HK-2 (cell line): ENCODE measurements at regions not wholly inside any gene's neighbourhood (a gene's known extent, or its start where the extent isn't known, plus 50 kb on each side); places are given as distances from the start of the nearest gene placed in this dataset.

Experiments used
- DNase-seq: peaks from one replicate; pipeline ENCODE4 v3.0.0-alpha.2; 2018; ENCODE audit not compliant: unreplicated experiment

DNA sequence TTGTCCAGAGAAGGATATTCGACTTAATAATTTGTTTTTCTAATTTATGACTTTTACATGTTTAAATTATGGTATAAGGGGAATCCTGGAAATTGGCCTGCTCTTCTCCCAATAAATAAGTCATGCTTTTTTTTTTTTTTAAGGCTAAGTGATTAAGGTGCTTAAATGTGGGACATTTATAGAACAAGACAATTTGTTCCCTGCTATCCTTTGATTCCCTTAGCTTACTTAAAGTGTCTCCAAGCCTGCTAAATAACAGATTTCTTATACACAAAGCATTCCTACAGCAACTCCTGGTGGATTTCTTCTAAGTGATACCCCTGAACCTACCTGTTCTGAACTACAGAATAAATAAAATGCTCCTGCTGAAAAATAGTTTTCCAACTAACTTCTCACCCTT is 233.0 kb upstream of the UGT8 start:
- DNase-seq = no peak

DNA sequence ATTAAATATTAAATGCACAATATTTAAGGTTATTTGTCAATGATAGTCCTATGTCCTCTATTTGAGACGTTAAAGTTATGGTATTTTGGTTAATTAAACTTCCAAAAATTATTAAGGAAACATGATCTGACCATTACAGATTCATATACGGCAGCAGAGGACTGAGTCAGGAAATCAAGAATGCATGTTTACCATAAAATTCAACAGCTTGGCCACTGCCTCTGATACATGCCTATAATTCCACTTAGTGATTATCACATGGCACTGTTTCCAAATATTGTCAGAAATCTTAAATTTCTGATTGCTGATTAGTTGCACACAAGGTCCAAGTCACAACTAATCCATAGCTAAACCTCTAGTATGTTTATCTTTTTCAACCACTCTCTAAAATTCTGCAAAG is 232.2 kb upstream of the UGT8 start:
- no peak for DNase-seq

DNA sequence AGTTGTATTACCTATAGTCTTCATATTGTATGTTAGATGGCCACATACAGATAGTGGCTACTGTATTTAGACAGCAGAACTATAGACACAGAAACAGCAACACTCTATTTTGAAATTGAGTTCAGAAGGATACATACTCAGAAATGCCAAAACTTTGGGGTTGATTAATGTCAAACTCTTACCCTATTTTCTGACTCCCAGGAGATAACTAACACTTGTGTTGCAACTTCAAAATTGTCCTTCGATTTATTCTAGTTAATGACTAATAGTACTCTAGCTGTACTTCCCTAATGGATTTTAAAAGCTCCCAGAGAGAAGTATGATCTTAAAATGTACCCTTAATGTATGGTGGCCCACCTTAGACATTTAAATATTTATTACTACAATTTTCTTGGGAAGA is 229.9 kb upstream of the UGT8 start:
- DNase-seq = no peak

DNA sequence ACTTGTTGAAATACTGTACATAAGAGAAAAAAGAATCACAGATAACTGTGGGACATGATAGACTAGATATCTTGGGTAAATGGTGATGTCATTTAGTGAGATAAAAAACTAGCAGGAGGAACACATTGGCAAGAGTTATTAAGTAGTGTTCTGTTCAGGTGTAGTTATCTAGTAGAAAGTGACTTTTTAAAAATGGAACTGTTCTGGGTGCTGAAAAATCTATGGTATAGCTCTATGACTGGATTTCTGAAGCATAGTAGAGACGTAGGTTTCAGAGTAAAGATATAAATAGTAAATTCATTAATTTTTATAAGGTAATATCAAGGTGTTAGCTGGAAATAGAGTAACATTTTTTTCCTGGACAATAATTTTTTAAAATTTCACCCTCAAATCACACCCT is 225.1 kb upstream of the UGT8 start:
- DNase-seq = no peak

DNA sequence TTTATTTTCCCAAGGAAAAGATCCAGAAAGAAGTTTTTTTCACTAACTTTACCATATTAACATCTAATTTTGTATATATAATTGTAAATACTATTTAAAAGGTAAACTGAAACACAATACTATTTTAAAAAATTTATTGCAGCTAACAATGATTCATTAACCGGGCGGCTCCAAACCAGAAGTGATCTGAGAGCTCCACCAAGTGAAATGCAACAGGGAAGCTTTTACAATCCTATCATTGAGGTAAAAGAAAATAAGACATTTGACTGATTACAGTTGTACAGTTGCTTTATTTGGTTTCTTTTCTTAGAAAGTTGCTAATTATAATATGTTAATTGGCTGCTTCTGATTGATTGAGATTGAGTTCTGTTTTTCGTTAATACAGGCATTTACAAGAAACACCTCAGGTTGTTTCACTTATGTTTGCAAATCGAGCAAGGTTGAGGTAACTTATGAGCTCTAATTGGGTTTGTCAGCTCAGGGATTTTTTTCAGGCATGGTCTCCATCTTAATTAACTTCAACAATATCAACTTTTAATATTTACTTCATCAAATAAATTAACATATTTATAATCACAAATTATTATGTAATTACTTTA is 220.2 kb upstream of the UGT8 start:
- DNase-seq = no peak

DNA sequence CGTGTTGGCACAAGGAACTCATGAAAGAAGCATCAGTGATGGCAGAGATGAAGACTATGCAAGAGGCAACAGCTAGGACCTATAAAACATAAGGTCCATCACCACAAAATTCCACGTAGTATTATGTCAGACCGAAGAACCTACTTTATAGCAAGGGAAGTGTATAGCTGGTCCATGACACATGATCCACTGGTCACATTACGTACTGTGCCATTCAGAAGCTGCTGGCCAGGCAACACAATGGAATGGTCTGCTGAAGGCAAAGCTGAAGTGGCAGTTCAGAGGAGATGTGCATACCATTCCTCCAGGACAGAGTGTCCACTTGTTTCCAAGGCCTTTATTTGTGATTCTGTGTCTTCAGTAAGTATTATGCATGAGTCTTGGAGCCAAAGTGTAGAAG is 215.5 kb upstream of the UGT8 start:
- no peak for DNase-seq

DNA sequence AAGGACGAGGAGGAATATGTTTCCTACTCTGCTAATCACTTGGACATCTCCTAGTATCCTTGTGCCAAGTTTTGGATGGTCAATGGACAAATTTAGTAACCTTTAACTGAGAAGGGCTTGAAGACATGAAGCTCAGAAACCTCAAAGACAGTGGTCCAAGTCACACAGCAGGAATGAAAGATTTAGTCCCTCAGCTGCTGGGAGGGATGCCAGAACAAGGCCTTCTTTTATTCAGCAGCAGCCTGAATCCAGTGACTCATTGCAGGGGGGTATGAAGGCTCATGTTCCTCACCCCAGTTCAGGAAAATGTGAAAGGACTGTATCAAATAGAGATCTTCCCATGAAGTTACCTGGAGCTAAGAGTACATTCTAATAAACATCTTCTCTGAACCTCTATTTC is 214.9 kb upstream of the UGT8 start:
- no peak for DNase-seq

DNA sequence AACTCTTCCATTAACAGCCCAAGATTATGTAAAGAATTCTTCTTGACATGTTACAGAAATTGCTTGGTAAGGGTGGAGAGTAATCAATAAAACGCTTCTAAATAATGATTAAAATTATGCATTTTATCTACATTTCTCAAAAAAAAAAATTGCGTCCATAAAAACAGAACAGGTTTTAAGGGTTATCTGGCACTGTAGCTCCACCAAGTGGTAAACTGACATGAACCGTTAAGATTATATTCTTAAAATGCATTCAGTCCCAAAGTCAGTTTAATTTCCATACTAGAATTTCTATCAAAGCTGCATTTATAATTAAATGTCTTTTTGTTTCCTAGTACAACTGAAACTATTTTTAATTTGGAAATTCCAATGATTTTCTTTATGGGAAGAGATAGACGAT is 214.0 kb upstream of the UGT8 start:
- no peak for DNase-seq

DNA sequence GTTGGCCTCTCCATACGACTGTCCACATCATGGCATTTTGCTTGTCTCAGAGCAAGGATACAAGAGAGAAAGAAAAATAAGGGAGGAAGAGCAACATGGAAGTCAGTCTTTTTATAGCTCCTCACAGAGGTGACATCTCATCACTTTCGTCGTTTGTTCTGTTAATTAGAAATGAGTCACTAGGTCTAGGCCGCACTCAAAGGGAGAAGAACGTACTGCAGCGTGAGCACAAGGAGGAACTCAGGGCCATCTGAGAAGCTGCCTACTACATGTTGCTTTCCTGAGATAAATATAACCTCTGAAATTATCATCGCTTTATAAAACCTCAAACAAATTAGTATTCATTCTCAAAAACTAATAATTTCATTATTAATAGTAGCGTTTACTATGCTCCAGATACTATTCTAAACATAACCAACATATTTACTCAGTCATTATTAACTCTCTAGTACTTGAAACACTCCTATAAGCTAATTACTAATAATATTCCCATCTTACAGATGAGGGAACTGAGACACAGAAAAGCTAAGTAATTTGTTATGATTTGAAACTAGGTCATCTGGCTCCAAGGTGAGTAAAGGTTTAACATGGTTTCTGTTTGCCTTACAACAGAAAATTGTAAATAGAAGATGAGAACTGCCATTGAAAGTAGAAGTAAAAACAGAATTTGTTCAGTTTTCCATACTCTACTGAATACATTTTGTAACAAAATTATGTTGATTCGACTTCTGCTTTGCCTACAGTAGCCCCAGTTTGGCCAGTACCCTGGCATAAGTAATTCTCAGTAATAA is 213.2 kb upstream of the UGT8 start:
- no peak for DNase-seq

DNA sequence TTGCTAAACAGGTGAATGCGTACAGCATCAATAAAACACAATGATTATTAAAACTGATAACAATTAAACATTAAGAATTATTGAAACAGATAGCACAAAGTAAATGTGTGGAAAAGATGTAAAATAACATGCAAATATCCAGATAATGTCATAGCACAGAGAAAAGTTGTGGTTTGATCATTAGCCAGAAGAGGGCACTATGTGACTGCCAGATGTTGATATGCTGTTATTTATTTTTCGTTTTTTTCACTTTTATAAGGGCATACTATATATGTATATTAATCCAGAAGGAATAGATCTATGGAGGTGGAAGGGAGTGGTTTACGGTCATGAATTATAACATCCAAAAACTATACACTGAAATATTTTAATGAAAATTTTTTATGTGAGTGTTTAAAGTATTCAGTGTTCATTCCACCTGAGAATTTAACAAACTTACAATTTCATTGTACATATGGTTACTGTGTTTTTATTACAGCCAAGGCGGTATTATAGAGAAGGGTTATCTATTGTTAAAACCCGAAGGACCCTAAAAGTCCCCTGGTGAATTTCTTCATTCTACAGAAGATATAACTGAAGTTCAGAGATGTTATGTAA is 211.9 kb upstream of the UGT8 start:
- DNase-seq = no peak

DNA sequence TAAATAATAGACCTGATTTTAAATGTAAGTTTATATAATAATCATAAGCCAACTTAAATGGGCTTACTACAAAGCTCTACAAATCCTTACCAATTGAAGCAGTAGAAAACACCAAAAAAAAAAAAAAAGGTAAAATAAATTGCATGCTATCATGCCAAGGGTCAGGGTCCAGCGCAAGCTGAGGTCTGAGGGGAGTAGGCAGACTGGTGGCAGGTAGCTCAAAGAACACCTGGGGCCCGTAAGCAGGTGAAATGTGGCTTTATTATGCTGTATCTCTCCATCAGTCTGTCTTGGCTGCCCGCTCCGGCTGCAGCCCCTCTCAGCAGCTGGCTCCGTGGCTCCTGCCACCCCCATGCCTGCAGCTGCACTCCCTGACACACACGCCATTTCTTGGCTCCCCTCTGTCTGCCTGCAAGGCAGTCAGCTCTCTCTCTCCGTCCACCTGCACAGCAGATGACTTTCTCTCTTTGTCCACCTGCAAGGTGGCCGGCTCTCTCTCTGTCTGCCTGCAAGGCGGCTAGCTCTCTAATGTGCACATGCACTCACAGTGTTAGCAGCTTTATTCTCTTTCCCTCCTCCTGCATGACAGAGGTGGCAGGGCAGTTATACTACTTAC is 209.4 kb upstream of the UGT8 start:
- no peak for DNase-seq

DNA sequence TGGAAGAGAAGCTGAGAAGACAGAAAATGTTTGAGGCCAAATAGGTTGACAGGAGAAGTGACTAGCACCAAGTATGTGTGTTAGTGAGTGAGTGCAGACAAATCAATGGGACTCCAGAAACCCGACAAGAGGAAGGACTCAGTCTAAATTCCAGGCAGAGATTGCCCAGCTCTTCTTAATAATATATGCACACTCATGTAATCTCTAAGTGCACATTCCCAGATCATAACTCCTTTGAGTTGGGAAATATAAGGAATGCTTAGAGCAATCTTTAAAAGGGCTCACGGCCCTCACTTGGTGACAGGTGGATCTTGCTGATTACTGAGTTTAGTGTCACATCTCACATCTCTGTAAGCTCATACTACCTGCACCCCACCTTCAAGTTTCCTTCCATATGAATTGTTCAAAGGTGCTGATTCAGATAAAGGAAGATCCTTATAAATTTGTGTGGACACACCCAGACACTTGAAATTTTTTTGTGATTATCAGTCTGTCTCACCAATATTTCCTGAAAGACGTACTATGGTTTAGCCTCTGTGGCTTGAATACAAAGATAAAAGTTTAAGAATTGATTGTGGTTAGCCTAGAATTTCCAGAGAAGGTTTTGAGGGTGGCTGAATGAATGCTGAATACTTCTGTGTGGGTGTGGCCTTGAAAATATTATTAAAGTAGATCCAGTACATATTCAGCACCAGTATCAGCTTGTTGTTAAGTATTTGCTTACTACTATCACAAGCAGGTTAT is 205.1 kb upstream of the UGT8 start:
- no peak for DNase-seq

DNA sequence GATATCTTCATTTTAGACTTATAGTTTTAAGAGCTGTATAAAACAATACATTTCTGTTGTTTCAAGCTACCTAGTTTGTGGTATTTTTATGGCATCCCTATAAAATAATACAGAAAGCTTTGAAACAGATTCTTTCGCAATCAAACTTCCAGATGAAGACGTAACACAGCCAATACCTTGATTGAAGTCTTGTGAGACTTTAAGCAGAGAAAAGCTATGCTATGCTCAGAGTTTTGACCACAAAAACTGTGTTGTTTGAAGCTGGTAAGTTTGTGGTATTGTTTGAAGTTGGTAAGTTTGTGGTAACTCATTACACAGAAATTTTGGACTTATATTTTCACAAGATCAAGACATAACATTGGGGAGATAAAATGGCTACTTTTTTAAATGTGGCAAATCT is 201.8 kb upstream of the UGT8 start:
- DNase-seq = no peak

DNA sequence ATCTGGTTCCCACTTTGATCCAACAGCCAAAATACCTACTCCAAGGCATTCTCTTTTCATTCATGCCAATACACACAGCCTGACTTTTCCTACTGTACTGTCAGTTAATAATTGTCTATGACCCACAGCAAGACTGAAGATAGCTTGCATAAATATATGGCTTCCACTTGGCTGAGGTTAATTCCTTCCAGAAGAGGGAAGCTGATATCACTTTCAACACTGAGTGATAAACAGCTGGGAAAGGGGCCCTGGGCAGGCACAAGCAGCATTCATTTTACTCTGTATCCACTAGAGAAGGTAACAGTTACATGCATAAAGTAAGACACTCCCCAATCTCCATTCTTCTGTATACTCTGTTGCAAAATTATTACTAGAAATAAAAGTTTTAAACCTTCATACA is 200.2 kb upstream of the UGT8 start:
- no peak for DNase-seq

DNA sequence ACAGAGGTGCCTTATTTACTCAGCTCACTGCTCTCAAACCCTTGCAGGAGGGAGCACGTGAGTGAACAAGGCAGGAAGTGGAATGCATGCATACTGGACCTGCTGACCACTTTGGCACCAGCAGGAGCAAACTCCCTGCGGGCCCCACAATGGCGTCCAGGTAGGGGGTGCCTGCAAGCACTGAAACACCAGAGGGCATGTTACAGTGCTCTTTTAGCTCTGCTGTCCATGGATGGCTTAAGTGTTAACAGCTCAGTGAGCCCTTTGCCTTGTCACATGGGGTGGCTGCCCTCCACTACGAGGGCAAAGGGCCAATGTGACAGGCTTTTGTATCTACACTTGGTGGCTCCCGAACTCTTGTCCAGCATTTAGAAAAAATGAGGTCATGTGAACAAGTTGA is 199.5 kb upstream of the UGT8 start:
- DNase-seq = peak; percentile 24

DNA sequence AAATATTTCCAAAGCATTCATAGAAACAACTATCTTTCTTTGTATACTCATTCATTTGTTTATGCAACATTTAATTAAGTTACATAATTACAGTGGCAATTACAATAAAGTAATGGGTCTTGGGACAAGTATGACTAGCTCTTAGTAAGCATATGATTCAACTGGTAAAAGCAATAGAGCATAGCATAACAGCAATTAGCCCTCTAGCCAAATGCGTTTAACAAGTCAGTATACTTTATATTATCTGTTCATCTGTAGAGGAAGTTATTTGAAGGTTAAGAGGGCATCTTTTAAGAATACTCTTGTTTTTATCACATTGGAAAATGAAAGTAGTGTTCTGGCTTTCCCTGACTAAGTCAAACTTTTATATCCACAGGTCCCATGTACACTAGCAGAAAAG is 198.1 kb upstream of the UGT8 start:
- no peak for DNase-seq

DNA sequence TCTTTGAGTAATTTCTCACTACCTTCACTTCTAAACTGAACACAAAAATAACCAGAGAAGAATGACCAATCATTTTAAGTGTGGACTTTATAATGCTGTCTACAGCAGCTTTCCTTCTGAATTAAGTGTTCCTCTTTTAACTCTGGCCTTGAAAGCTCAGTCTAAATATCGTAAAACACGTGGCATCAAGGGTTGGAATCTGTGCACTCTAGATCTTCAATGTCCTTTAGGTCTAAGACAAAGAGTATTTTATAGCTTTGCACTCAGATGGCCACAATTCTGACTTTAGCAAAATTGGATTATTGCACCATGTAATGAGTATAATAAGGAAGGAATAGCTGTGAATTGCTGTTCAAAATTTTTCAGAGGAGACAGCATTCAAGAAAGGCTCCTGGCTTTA is 197.1 kb upstream of the UGT8 start:
- no peak for DNase-seq

DNA sequence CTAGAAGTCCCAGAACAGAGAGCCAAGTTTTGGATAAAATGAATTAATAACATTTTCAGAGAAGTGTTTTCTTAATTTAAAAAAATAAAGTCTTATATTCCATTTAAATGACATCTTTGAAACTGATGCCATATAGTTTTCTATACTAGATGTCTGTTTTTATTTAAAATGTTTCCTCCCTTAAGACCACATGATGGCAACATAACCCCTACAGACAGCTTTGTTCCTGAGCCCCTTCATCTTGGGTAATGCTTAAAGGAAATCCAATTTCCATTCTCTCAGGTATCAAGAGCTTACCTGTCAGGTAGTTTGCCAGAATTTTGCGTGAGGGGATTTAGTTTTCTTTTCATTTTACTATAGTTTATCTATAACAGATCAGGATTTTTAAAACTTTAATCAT is 181.4 kb upstream of the UGT8 start:
- DNase-seq = no peak

DNA sequence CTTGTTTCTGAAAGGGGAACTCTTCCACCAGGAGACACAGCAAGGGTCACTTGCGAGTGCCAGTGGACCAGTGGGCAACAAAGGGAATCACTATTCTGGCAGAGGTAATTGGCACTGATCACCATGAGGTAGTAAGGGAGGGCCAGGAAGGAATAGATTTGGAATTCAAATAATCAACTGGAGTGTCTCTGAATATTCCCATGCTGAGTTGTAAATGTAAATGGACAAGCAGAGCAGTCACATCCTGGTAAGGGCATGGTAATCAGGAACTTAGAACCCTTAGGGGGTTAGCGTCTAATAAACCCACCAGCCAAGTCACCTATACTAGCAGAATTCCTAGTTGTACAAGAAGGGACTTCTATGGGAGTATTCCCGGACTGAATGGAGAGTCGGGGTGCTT is 178.5 kb upstream of the UGT8 start:
- no peak for DNase-seq

DNA sequence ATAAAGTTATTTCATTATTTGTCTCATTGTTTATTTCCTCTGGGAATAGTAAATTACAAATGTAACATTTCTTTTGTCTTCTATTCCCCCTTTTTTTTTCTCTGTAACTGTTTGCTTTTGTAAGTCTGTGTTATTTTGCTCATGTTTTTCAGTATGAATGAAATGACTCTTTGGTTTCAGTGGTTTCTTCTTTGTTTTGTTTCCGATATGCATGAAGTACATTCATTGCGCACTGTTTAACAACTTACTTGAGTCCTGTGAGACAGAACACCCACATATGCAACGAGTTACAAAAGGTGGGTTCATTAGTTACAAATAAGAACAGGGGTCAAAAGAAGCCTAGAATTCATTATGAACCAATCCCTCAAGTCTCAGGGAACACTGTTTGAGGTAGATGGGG is 175.0 kb upstream of the UGT8 start:
- no peak for DNase-seq

DNA sequence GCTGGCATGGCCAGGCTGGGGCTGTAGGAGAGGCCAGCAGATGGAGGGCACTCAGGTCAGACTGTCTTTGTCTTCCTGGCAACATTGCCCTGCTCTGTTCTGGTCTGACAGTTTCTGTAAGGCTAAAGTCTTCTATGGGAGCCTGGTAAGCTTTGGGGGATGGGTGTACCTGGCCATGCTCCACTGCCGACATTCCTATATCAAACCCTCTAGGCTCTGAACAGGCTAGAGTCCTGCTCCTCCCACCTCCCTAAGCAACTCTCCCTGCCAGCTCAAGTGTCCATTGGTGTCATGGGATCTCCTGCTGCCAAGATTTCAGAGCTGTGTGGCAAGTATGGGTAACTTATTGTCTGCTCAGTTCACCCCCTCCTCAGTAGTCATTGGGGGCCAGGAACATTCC is 163.5 kb upstream of the UGT8 start:
- DNase-seq = no peak

DNA sequence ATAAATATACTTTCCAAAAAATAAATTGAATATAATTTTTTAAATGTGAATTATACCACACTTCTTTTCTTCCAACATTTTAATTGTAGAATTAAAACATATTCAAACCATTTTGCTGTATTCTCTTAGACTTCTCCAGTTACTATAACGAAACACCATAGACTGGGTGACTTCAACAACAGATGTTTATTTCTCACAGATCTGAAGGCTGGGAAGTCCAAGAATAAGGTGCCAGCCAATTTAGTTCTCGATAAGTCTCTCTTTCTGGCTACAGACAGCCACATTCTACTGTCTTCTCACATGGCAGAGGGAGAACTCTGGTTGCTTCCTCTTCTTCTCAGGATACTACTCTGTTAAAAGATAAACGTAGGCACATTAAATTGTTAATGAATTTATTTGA is 155.8 kb upstream of the UGT8 start:
- no peak for DNase-seq
